ENCODE measurements at regions not wholly inside any gene's neighbourhood (a gene's known extent, or its start where the extent isn't known, plus 50 kb on each side); places are given as distances from the start of the nearest gene placed in this dataset.

DNA sequence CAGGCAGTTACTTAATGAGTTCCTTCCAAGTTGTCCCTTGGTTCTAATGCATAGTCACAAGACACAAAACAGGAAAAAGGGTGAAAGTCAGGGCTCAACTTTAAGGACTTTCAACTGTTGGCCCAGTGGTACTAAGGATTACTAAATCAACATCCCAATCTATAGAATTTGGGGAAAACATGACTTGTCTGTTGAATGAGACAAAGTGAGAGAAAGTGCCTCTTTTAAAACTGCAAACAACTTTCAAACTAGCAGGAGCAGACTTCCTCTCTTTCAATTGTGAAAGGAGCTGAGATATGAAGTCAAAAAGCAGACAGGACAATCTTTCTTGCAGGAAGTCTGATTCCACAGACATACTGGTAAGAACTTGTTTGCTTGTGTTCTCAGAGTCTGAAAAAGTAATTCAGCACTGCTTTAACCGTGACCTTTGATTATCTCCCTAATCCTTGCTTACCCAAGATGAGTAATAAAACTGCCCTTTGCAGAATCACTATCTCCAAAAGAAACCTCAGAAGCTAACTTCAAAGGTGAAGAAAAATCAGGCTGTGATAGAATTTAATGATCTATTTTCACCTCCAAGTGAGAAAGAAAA lies 960.7 kb upstream of the RAG2 start:
- DNase-seq: no peak

DNA sequence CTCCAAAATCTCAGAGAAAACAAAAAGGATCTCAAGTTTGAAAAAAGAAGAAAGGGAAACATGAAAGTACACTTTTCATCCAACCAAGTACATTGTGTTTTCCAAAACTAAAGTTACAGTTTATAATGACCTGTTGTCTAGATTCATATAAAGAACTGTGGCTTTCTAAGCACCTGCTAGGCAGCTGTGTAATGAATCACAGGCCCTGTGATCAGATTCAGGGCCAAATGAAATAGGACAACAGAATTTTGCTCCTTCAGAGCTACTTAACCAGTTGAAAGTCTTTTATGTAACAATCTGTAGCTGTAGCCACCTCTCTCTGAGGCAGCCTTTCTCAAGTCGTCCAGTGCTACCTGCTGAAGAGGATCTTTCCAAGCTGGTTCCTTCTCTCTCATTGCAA lies 960.0 kb upstream of the RAG2 start:
- no peak for DNase-seq

DNA sequence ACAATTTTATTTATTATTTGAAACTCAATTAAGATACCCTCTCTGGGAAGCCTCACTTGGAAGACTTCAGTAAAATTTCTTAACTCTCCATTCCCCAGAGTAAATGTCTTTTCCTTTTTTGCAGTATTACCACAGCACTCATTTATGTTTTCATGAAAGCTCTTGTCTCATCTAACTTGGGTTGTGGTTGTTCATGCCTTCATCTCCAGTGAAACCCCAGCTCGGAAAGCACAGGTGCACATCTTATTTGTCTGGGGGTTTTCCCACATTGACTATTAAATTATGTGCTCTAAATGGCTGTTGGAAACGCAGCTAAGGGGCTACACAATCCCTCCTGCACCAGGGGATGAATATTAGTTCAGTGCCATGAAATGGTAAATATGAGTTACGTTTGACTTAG lies 954.2 kb upstream of the RAG2 start:
- no peak for DNase-seq

DNA sequence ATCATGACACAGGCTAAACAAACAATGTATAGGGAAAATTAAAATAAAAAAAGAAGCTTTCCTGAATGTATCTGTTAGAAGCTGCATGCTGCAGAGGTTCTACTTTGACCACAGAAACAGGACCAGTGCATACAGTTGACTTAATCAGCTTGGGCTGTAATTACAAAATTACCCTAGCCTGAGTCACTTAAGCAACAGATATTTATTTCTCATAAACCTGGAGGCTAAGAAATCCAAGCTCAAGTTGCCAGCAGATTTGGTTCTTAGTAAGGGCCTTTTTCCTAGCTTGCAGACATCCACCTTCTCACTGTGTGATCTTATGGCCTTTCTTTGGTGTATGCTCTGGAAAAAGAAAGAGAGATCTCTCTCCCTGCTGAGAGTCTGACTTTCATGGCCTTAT lies 946.5 kb upstream of the RAG2 start:
- no peak for DNase-seq

DNA sequence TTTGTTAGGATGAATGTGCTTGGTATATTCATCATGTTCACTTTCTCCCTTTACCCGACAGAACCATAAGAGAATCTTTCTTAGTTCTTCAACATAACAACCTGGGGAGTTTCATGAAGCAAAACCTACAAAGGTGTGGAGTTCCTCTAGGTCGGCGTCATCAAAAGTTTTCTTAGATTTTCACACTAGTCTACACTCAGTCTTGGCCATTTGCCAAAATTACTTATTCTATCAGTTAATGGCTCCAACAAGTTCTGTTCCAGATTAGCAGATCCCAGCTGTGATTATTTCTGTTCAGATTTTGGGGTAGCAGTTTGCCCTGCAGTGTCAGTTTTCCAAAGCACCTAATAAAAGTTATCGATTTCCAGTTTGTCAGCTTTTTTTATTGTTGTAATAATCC lies 935.8 kb upstream of the RAG2 start:
- no peak for DNase-seq

DNA sequence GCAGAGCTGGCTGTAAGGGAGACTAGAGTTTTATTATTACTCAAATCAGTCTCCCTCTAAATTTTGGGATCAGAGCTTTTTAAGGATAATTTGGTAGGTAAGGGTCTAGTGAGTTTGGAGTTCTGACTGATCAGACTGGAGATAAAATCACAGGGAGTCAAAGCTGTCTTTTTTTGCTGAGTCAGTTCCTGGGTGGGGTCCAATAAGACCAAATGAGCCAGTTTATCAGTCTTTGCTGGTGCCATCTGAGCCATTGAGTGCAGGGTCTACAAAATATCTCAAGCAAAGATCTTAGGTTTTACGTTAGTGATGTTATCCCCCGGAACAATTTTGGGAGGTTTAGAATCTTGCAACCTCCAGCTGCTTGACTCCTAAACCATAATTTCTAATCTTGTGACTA lies 935.1 kb upstream of the RAG2 start:
- no peak for DNase-seq

DNA sequence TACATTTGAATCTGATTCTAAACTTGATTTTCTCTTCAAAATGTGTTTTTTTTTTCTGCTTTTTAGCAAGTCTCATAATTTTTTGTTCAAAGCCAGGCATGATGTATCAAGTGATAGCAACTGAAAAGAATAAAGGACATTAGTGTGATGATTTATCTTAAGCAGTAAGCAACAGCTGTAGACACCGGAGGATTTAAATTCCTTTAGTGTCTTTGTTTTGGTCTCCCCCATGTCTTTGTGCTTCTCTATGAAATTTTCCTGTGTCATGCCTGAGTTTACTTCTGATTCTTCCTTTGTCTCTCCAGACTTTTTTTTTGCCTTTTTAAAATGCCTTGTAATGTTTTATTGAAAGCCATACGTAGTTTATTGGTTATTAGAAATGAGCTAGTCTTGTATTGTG lies 934.2 kb upstream of the RAG2 start:
- DNase-seq: no peak

- DNase-seq: no peak
Measured at GRCh38 chr11:37527545-37527944, 929.5 kb upstream of the RAG2 start.

DNA sequence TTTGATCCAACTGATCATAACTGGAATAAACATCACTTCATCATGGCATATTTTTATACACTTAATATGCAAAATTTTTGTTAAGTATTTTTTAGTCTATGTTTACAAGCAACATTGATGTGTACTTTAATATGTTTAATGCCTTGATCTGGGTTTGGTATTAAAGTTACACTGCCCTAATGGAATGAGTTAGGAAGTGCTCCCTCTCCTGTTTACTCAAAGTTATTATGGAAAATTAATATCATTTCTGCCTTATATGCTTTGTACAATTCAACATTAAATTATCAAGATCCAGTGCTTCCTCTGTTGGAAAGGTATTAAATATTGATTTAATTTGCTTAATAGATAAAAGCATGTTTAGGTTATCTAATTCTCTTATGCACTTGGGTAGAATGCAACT lies 927.3 kb upstream of the RAG2 start:
- DNase-seq: no peak

- DNase-seq: no peak
Measured at GRCh38 chr11:37519781-37520180, 921.7 kb upstream of the RAG2 start.

DNA sequence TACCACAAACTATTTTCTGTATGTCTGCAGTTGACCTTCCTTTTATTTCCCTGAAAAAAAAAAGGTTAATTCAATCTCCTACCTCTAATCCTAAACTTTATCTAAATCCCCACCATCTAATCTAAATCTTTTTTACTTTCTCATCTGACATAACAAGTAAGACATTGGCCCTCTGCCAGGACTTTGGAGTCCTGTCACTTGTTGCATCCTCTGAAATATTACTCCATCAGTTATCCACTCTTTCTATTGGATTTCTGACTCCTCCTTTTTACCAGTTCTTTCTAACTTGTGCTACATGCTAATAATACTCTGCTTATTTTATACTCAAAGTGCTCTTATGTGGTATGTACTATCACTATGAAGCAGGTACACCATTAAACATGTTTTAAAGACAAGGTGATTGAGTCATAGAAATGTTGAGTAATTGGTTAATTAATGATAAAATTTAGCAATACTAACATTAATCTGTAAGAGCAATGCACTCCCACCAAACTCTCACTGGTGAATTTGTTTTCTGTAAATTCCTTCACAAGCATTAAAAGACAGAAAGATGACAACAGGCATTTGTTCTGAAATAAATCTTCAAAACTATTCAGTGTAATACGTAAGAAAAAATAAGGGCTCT lies 914.2 kb upstream of the RAG2 start:
- no peak for DNase-seq

GRCh38 chr11:37511425-37511933 lies 913.4 kb upstream of the RAG2 start:
- no peak for DNase-seq

GRCh38 chr11:37509506-37509905 lies 911.5 kb upstream of the RAG2 start:
- no peak for DNase-seq

DNA sequence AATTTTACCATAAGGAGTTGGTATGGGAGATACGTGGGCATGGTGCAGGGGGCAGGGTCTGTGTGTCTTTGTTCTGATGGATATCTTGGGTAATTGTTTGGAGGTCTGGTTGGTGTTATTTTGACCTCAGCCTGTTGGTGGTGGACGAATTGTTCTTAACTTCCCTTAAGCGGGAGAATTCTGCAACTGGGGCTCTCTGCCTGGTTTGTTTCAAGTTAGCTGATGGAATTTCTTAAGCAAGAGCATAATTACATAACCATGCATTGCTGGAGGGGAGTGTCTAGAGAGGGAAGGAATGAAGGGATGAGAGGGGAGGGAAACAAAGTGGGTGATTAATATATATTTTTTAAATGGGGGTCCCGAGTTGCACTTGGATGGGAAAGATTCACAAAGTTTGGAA lies 908.5 kb upstream of the RAG2 start:
- no peak for DNase-seq

GRCh38 chr11:37505406-37505805 lies 907.4 kb upstream of the RAG2 start:
- no peak for DNase-seq

DNA sequence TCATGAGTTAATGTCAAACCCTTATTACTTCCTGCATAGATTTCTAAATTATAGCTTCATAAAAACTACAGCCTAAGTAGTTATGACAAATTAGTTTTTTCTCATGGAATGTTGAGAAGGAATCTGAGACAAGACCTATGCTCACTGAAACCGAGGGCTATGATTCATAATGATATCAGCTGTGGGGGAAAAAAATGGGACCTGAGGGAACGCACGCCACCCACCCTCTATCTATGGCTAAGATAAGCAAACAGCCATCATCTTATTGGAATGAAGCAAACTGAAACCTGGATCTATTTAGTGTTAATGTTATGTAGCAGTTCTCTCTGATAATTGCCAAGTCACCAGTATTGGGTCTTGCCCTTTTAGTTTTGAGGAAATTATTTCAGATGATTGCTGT lies 906.9 kb upstream of the RAG2 start:
- DNase-seq: no peak

- DNase-seq: no peak
Measured at GRCh38 chr11:37504060-37504611, 906.1 kb upstream of the RAG2 start.

DNA sequence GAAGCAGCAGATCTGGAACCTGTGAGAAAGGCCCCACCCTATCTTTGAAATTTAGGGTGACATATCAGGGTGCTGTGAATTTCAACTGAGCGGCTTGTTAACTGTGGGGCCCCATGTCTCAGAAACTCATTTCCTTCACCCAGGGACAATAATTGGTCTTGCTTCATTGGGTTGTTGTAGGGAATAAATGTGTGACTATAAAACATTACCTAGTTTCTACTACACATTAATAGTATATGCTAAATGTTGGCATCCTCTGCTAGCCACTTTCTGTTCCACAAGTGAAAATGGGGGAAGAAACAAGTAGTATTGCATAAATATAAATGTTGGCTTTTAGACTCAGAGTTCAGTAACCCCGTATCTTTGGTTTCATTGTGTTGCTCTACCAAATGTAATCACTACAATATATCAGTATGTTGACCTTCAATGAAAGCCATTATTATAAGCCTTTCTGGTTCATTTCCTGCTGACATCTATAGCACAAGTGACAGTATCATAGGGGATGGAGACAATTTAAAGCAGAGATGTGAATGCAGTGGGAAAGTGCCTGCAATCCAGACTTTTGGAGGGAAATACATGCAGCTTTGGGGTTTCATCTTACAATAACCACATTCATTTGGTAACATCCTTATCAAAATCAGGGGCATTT lies 905.5 kb upstream of the RAG2 start:
- no peak for DNase-seq

- no peak for DNase-seq
Measured at GRCh38 chr11:37502202-37502601, 904.2 kb upstream of the RAG2 start.

DNA sequence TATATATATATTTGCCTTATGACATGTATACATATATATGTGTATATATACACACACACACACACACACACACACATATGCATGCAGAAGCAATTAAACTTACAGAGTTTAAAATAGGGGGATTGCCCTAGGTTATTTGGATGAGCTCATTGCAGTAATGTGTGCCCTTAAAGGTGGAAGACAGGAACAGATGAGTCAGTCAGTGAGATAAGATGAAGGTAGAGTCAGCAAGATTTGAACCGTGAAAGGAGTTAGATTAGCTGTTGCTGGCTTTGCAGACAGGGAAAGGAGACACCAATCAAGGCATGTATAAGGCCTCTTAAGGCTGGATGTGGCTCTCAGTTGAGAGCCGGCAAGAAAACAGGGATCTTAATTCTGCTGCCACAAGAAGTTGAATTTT lies 902.4 kb upstream of the RAG2 start:
- no peak for DNase-seq

GRCh38 chr11:37497326-37497725 lies 899.3 kb upstream of the RAG2 start:
- DNase-seq: no peak

DNA sequence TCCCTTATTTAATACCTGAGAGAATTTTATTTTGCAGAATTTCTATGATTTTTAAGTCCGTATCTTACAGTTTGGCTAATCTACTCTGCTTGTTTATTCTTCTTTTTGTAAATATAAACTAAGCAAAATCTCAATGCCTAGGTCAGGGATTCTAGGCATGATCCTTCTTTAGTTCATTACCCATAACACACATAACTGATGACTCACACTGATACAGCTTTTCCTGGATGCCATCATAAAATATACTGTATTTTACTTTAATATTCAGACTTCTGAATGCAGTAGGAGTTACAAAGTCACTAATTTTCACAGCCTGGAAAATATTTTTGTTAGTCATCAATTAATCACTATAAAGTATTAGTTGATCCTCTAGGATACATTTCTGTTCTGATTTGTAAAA lies 898.2 kb upstream of the RAG2 start:
- no peak for DNase-seq

DNA sequence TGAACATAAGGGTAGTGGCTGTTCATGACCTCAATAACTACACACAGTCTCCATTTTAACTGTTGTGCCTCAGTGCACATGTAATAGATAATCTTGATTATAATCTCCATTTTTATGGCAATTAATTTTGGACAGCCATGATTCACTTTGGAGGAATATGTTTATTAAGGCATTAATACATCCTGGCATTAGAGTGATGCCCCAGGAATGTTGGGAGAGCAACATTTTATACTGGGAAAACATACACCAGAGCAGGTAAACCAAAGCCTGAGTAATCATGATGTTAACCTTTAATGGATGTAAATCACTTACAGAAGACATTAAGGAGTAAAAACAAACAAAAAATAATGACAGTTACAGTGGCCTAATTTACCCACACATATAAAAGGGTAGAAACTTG lies 886.3 kb upstream of the RAG2 start:
- no peak for DNase-seq

GRCh38 chr11:37483761-37484160 lies 885.7 kb upstream of the RAG2 start:
- no peak for DNase-seq

Data from DMS79 (cell line).